Mammary epithelial cell (primary cell): ENCODE measurements at regions not wholly inside any gene's neighbourhood (a gene's known extent, or its start where the extent isn't known, plus 50 kb on each side); places are given as distances from the start of the nearest gene placed in this dataset.

Experiments used
- CTCF ChIP-seq, 2 donors: IDR thresholded peaks in 1 of 2; conservative IDR thresholded peaks in 1 of 2; 2 replicates each; pipeline ENCODE4 v1.5.1; 2011 to 2012; ENCODE audit warnings: inconsistent platforms in 2 of 2, low read length in 2 of 2, mild to moderate bottlenecking in 2 of 2, control low read depth in 1 of 2, low read depth in 1 of 2; ENCODE audit not compliant: insufficient read depth in 1 of 2; ENCODE audit errors: extremely low read depth in 1 of 2
- EZH2 ChIP-seq: IDR thresholded peaks from 2 replicates; pipeline ENCODE4 v1.6.1; 2012; ENCODE audit warnings: low read length, inconsistent platforms, borderline replicate concordance

GRCh38 chr3:8069471-8069870 is 432.2 kb upstream of the LMCD1 start:
- TF ChIP-seq CTCF (conservative IDR thresholded peaks at IDR 0.05 in 1 of 2, IDR thresholded peaks at IDR 0.05 in 1 of 2; ENCODE audit: extremely low read depth in 1 of 2, insufficient read depth in 1 of 2, low read depth in 1 of 2, low read length in 2 of 2) (no peak), EZH2 (no peak)
